SK-N-SH (cell line): ENCODE measurements at regions not wholly inside any gene's neighbourhood (a gene's known extent, or its start where the extent isn't known, plus 50 kb on each side); places are given as distances from the start of the nearest gene placed in this dataset.

ENCODE experiments used
- CTCF ChIA-PET: fragments of 300-600, 350-600 bp; formaldehyde crosslinking; extraction: SDS; loops from one replicate; lab custom pipeline; 2021; lab: Yijun Ruan, JAX
- POLR2A ChIA-PET: fragments of 350-600 bp; sonication (Branson Sonifier 250); formaldehyde crosslinking; extraction: SDS; loops from one replicate; lab custom pipeline; 2020; ENCODE audit warnings: antibody characterized with exemption, inconsistent platforms; lab: Yijun Ruan, JAX
- DNase-seq: peaks from one replicate; pipeline ENCODE4 v3.0.0; 2012
- H2AFZ ChIP-seq: fragments of 200-600 bp; sonication (generic); 2 replicates; pipeline ENCODE4 v1.8.1; 2016; ENCODE audit warnings: antibody characterized with exemption, mild to moderate bottlenecking, low read depth
- H3F3A ChIP-seq: fragments of 200-600 bp; sonication (generic); replicated peaks from 2 replicates; pipeline ENCODE3; 2016; ENCODE audit warnings: antibody characterized with exemption, mild to moderate bottlenecking; ENCODE audit not compliant: insufficient read depth
- H3K27ac ChIP-seq, 2 experiments: fragments of 200-500 bp in 1 of 2; fragments of 200-600 bp in 1 of 2; sonication (Bioruptor generic) in 1 of 2; sonication (generic), shearing (Covaris generic) in 1 of 2; 2 replicates each; pipeline versions ENCODE4 v1.5.1 to v1.6.1; 2014 to 2016; ENCODE audit warnings: low read depth in 2 of 2, inconsistent platforms in 1 of 2, low read length in 1 of 2, mild to moderate bottlenecking in 1 of 2, mixed read lengths in 1 of 2
- H3K27me3 ChIP-seq: fragments of 200-600 bp; sonication (generic), shearing (Covaris generic); 2 replicates; pipeline ENCODE4 v1.6.1; 2016; ENCODE audit warnings: mixed run types; ENCODE audit not compliant: insufficient read depth
- H3K36me3 ChIP-seq, 2 experiments: fragments of 200-500 bp in 1 of 2; fragments of 200-600 bp in 1 of 2; sonication (Bioruptor generic) in 1 of 2; sonication (generic) in 1 of 2; replicated peaks in 1 of 2; 2 replicates each; pipeline versions ENCODE3 to v1.5.1; 2014 to 2016; ENCODE audit warnings: low read length in 1 of 2, mild to moderate bottlenecking in 1 of 2; ENCODE audit not compliant: insufficient read depth in 2 of 2, control insufficient read depth in 1 of 2
- H3K4me1 ChIP-seq, 2 experiments: fragments of 200-500 bp in 1 of 2; fragments of 200-600 bp in 1 of 2; sonication (Bioruptor generic) in 1 of 2; sonication (generic), shearing (Covaris generic) in 1 of 2; 2 replicates each; pipeline versions ENCODE4 v1.5.1 to v1.6.1; 2014 to 2016; ENCODE audit warnings: low read depth in 1 of 2, low read length in 1 of 2, mixed run types in 1 of 2; ENCODE audit not compliant: insufficient read depth in 2 of 2, control insufficient read depth in 1 of 2
- H3K4me2 ChIP-seq: fragments of 200-600 bp; sonication (generic), shearing (Covaris generic); 2 replicates; pipeline ENCODE4 v1.6.1; 2017; ENCODE audit warnings: mixed run types
- H3K4me3 ChIP-seq, 2 experiments: fragments of 200-500 bp in 1 of 2; fragments of 200-600 bp in 1 of 2; sonication (Bioruptor generic) in 1 of 2; sonication (generic), shearing (Covaris generic) in 1 of 2; 2 replicates each; pipeline versions ENCODE4 v1.5.1 to v1.8.1; 2014 to 2016; ENCODE audit warnings: low read depth in 2 of 2, inconsistent platforms in 1 of 2, low read length in 1 of 2, mild to moderate bottlenecking in 1 of 2, mixed read lengths in 1 of 2, moderate library complexity in 1 of 2
- H3K79me2 ChIP-seq: fragments of 200-600 bp; sonication (generic); 2 replicates; pipeline ENCODE4 v1.8.1; 2017; ENCODE audit warnings: mild to moderate bottlenecking; ENCODE audit not compliant: insufficient read depth
- H3K9ac ChIP-seq: fragments of 200-600 bp; sonication (generic); 2 replicates; pipeline ENCODE4 v1.6.1; 2017; ENCODE audit warnings: mixed run types
- H3K9me2 ChIP-seq: fragments of 200-600 bp; sonication (generic); 2 replicates; pipeline ENCODE4 v1.6.1; 2017; ENCODE audit warnings: mixed run types
- H3K9me3 ChIP-seq: fragments of 200-600 bp; sonication (generic); 2 replicates; pipeline ENCODE4 v1.6.1; 2017; ENCODE audit warnings: mixed run types, mild to moderate bottlenecking, moderate library complexity
- H4K20me1 ChIP-seq: fragments of 200-600 bp; sonication (generic); 2 replicates; pipeline ENCODE4 v1.6.1; 2017; ENCODE audit warnings: mild to moderate bottlenecking, mixed run types; ENCODE audit not compliant: insufficient read depth
- CHD2 ChIP-seq: fragments of 150-350 bp; IDR thresholded peaks from 2 replicates; pipeline ENCODE4 v1.6.1; 2018; ENCODE audit warnings: low read length; ENCODE audit not compliant: partially characterized antibody
- EP300 ChIP-seq, 2 experiments: IDR thresholded peaks; 2 replicates each; pipeline versions ENCODE4 v1.4.0 to v1.6.1; 2012; ENCODE audit warnings: borderline replicate concordance in 1 of 2, low read depth in 1 of 2, low read length in 1 of 2
- EZH2phosphoT487 ChIP-seq: fragments of 200-600 bp; sonication (generic); IDR thresholded peaks from 2 replicates; pipeline ENCODE4 v1.6.1; 2017; ENCODE audit warnings: low read depth, mixed run types, mild to moderate bottlenecking, antibody characterized with exemption, moderate library complexity, borderline replicate concordance
- FOSL2 ChIP-seq: IDR thresholded peaks from 2 replicates; pipeline ENCODE4 v1.4.0; 2012; ENCODE audit warnings: low read depth, mild to moderate bottlenecking, moderate library complexity, borderline replicate concordance
- GABPA ChIP-seq: IDR thresholded peaks from 2 replicates; pipeline ENCODE4 v1.4.0; 2012; ENCODE audit warnings: low read depth, mild to moderate bottlenecking
- JUND ChIP-seq: IDR thresholded peaks from 2 replicates; pipeline ENCODE4 v1.4.0; 2012
- MXI1 ChIP-seq: IDR thresholded peaks from 2 replicates; pipeline ENCODE4 v1.6.1; 2012; ENCODE audit warnings: mild to moderate bottlenecking, low read depth, low read length, improper control_type of control experiment
- NRF1 ChIP-seq: IDR thresholded peaks from 2 replicates; pipeline ENCODE4 v1.6.1; 2012; ENCODE audit warnings: low read depth, mild to moderate bottlenecking, low read length
- RAD21 ChIP-seq: IDR thresholded peaks from 2 replicates; pipeline ENCODE4 v1.6.1; 2012; ENCODE audit warnings: mild to moderate bottlenecking, low read length
- SIN3A ChIP-seq: IDR thresholded peaks from 2 replicates; pipeline ENCODE4 v1.6.1; 2012; ENCODE audit warnings: low read depth, mild to moderate bottlenecking, low read length, moderate library complexity, borderline replicate concordance
- TAF1 ChIP-seq: IDR thresholded peaks from 2 replicates; pipeline ENCODE4 v1.6.1; 2012; ENCODE audit warnings: low read depth, mild to moderate bottlenecking, low read length, moderate library complexity, borderline replicate concordance
- TEAD4 ChIP-seq: IDR thresholded peaks from 2 replicates; pipeline ENCODE4 v1.4.0; 2012; ENCODE audit warnings: mild to moderate bottlenecking, borderline replicate concordance; ENCODE audit not compliant: insufficient read depth
- YY1 ChIP-seq: IDR thresholded peaks from 2 replicates; pipeline ENCODE4 v1.4.0; 2012; ENCODE audit warnings: low read depth, mild to moderate bottlenecking
- WGBS: methylation state at CpG from one replicate; pipeline ENCODE4 v1.1.6; 2017; ENCODE audit warnings: low lambda C conversion rate; 5-methylcytosine and 5-hydroxymethylcytosine counted together
- TF ChIP-seq, protein P1 (sequence below): fragments of 200-600 bp; sonication (generic); IDR thresholded peaks from 2 replicates; pipeline ENCODE4 v1.6.1; 2017; ENCODE audit warnings: antibody characterized with exemption, mild to moderate bottlenecking, moderate library complexity
- TF ChIP-seq, protein P2 (sequence below): IDR thresholded peaks from 2 replicates; pipeline ENCODE4 v1.4.0; 2012; ENCODE audit warnings: low read depth, borderline replicate concordance
- TF ChIP-seq, protein P3 (sequence below): IDR thresholded peaks from 2 replicates; pipeline ENCODE4 v1.4.0; 2012; ENCODE audit warnings: low read depth
- TF ChIP-seq, protein P4 (sequence below): IDR thresholded peaks from 2 replicates; pipeline ENCODE4 v1.4.0; 2012; ENCODE audit warnings: low read depth, borderline replicate concordance

DNA sequence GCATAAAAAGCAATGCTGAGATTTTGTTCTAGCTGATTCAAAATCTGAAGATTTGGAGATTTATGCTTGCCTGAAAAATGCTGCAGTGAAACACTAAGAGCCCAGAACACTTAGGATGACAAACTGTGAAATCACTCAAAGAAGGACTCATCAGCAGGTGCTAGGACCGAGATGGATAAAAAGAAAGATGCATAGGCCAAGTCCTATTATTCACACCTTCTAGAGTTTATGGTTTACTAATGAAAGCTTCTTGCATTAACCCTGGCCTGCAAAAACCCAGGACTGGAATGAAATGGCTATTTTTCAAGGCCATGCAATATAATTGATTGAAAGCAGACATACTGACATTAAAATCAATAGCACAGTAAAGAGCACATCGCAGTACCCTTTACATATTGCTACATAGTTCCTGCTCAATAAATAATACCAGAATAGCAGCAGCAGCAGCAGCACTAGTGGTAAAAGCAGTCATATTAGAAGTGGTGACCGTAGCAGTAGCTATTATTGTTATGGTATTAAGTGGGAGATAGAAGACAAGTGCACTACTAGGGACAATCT is 161.7 kb downstream of the RAB38 start:
- no peaks in the 10 kb centered on the region for H3K27me3 ChIP-seq
- no peaks in the 10 kb centered on the region for H3K9me3 ChIP-seq
- H4K20me1 ChIP-seq: no peaks in the 10 kb centered on the region
- ChIA-PET CTCF (interaction anchor here (1.0 kb wide), 1 partner anchor 530 kb away, joined by 4 read pairs; no protein-coding TSS in a partner anchor), POLR2A (no interaction called here)
- DNase-seq: no peak
- H3K4me3 ChIP-seq: no peak overlapping the region
- TF ChIP-seq FOSL2 (no peak), GABPA (no peak), EP300 (IDR thresholded peaks at IDR 0.05; ENCODE audit: borderline replicate concordance in 1 of 2, low read depth in 1 of 2, low read length in 1 of 2) (no peak), TAF1 (no peak), TEAD4 (no peak), JUND (no peak), EZH2phosphoT487 (no peak), NRF1 (no peak), SIN3A (no peak)
- TF ChIP-seq, protein P1, sequence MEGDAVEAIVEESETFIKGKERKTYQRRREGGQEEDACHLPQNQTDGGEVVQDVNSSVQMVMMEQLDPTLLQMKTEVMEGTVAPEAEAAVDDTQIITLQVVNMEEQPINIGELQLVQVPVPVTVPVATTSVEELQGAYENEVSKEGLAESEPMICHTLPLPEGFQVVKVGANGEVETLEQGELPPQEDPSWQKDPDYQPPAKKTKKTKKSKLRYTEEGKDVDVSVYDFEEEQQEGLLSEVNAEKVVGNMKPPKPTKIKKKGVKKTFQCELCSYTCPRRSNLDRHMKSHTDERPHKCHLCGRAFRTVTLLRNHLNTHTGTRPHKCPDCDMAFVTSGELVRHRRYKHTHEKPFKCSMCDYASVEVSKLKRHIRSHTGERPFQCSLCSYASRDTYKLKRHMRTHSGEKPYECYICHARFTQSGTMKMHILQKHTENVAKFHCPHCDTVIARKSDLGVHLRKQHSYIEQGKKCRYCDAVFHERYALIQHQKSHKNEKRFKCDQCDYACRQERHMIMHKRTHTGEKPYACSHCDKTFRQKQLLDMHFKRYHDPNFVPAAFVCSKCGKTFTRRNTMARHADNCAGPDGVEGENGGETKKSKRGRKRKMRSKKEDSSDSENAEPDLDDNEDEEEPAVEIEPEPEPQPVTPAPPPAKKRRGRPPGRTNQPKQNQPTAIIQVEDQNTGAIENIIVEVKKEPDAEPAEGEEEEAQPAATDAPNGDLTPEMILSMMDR: no peak
- TF ChIP-seq, protein P2, sequence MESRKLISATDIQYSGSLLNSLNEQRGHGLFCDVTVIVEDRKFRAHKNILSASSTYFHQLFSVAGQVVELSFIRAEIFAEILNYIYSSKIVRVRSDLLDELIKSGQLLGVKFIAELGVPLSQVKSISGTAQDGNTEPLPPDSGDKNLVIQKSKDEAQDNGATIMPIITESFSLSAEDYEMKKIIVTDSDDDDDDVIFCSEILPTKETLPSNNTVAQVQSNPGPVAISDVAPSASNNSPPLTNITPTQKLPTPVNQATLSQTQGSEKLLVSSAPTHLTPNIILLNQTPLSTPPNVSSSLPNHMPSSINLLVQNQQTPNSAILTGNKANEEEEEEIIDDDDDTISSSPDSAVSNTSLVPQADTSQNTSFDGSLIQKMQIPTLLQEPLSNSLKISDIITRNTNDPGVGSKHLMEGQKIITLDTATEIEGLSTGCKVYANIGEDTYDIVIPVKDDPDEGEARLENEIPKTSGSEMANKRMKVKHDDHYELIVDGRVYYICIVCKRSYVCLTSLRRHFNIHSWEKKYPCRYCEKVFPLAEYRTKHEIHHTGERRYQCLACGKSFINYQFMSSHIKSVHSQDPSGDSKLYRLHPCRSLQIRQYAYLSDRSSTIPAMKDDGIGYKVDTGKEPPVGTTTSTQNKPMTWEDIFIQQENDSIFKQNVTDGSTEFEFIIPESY: no peak
- TF ChIP-seq, protein P3, sequence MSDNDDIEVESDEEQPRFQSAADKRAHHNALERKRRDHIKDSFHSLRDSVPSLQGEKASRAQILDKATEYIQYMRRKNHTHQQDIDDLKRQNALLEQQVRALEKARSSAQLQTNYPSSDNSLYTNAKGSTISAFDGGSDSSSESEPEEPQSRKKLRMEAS: no peak
- H3K36me3 ChIP-seq: no peaks in the 10 kb centered on the region
- H3K9me2 ChIP-seq: no peaks in the 10 kb centered on the region
- H3K27ac ChIP-seq: no peak overlapping the region
- no peaks in the 10 kb centered on the region for H3F3A ChIP-seq
- no peak overlapping the region for H3K9ac ChIP-seq
- H3K79me2 ChIP-seq: no peaks in the 10 kb centered on the region
- 11% methylated on average over 3 of the region's 3 CpGs for WGBS
- no peaks in the 10 kb centered on the region for H3K4me1 ChIP-seq
- H3K4me2 ChIP-seq: no peak overlapping the region
- no peak overlapping the region for H2AFZ ChIP-seq

DNA sequence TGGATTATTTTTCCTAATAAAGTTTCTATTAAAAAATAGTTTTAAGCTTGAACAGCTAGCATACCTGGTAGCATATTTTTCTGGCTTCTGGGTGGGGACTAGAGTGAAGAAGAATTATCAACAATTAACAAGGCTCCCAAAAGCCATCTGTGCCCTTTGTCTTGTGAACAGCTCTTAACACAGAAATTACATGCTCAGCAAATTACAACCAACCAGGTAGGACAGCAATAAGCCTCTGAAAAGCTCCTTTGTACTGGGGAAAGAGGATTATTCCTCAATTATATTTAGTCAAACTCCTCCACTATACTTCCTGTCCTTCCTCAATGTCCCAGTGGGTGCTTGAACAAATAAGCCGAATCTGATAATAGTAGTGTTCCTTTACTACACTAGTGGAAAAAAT is 162.8 kb downstream of the RAB38 start:
- Histone ChIP-seq H3K9me3 (no peaks in the 10 kb centered on the region), H3K79me2 (no peaks in the 10 kb centered on the region)
- CTCF ChIA-PET: interaction anchor here (1.0 to 1.4 kb wide), 4 partner anchors 532 to 874 kb away, joined by 3 to 7 read pairs (median 4); no protein-coding TSS in a partner anchor
- TF ChIP-seq, protein P4, sequence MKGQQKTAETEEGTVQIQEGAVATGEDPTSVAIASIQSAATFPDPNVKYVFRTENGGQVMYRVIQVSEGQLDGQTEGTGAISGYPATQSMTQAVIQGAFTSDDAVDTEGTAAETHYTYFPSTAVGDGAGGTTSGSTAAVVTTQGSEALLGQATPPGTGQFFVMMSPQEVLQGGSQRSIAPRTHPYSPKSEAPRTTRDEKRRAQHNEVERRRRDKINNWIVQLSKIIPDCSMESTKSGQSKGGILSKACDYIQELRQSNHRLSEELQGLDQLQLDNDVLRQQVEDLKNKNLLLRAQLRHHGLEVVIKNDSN: no peak
- TF ChIP-seq CHD2 (no peak), RAD21 (no peak), YY1 (no peak), EP300 (IDR thresholded peaks at IDR 0.05; ENCODE audit: borderline replicate concordance in 1 of 2, low read depth in 1 of 2, low read length in 1 of 2) (no peak), MXI1 (no peak)
- TF ChIP-seq, protein P1: no peak
- TF ChIP-seq, protein P2: no peak
- TF ChIP-seq, all 33 proteins: peak for 0
- POLR2A ChIA-PET: no interaction called here
- Histone ChIP-seq H4K20me1 (no peaks in the 10 kb centered on the region), H3K36me3 (no peaks in the 10 kb centered on the region), H3K9ac (no peak overlapping the region), H3K9me2 (no peaks in the 10 kb centered on the region), H3K27ac (no peak overlapping the region), H3K27me3 (no peaks in the 10 kb centered on the region), H3K4me1 (no peaks in the 10 kb centered on the region), H3K4me2 (no peak overlapping the region), H3K4me3 (no peak overlapping the region), H2AFZ (no peak overlapping the region), H3F3A (no peaks in the 10 kb centered on the region)
- 58% methylated on average over 1 of the region's 1 CpG for WGBS
- no peak for DNase-seq
